IPS-20b (cell line): ENCODE measurements at regions not wholly inside any gene's neighbourhood (a gene's known extent, or its start where the extent isn't known, plus 50 kb on each side); places are given as distances from the start of the nearest gene placed in this dataset.

ENCODE experiments used
- H3K27ac ChIP-seq: one replicate; pipeline ENCODE4 v1.5.1; 2013; ENCODE audit warnings: low read length
- H3K27me3 ChIP-seq: 2 replicates; pipeline ENCODE4 v1.6.1; 2013; ENCODE audit warnings: mild to moderate bottlenecking, low read length, inconsistent platforms; ENCODE audit not compliant: insufficient read depth
- H3K36me3 ChIP-seq: 2 replicates; pipeline ENCODE4 v1.6.1; 2013; ENCODE audit warnings: low read depth, mild to moderate bottlenecking, inconsistent platforms, low read length, moderate library complexity; ENCODE audit not compliant: insufficient read depth
- H3K4me1 ChIP-seq: 2 replicates; pipeline ENCODE4 v1.6.1; 2013; ENCODE audit warnings: mild to moderate bottlenecking, control low read depth, inconsistent platforms, low read length, moderate library complexity; ENCODE audit not compliant: insufficient read depth
- H3K4me3 ChIP-seq: 2 replicates; pipeline ENCODE4 v1.5.1; 2013; ENCODE audit warnings: mild to moderate bottlenecking, low read length, inconsistent platforms
- H3K9ac ChIP-seq: 2 replicates; pipeline ENCODE4 v1.6.1; 2013; ENCODE audit warnings: low read depth, mild to moderate bottlenecking, inconsistent platforms, low read length, moderate library complexity
- H3K9me3 ChIP-seq: 2 replicates; pipeline ENCODE4 v1.6.1; 2013; ENCODE audit warnings: mild to moderate bottlenecking, low read depth, low read length, inconsistent platforms; ENCODE audit not compliant: insufficient read depth

GRCh38 chr20:48241482-48241881 lies 456.2 kb upstream of the SULF2 start:
- Histone ChIP-seq H3K4me3 (no peak overlapping the region), H3K4me1 (peaks cover 2% of the 10 kb centered on the region), H3K27ac (no peak overlapping the region), H3K9me3 (no peaks in the 10 kb centered on the region), H3K27me3 (no peaks in the 10 kb centered on the region), H3K36me3 (no peaks in the 10 kb centered on the region), H3K9ac (no peak overlapping the region)

DNA sequence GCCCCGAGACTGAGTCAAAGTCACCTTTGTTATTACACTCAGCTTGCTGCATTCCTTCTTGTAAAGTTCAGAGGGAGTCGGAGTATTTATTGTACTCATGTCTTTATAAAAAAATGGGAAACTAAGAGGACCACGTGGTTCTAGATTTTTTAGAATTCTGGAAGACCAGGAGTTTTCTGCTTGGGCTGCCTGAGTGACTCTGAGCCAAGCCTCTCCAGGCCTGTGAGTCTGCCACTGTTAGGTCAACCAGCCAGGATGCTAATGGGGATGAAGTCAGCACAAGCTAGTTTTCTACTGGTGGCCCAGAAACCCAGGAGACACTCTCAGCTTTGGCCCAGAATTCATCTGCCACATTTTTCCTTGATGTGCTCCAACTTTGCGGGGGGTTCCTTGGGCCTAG lies 453.5 kb upstream of the SULF2 start:
- no peaks in the 10 kb centered on the region for H3K27me3 ChIP-seq
- H3K9ac ChIP-seq, result no peak overlapping the region
- H3K27ac ChIP-seq, result no peak overlapping the region
- no peaks in the 10 kb centered on the region for H3K9me3 ChIP-seq
- no peak overlapping the region for H3K4me3 ChIP-seq
- peaks cover 8% of the 10 kb centered on the region for H3K4me1 ChIP-seq
- H3K36me3 ChIP-seq, result no peaks in the 10 kb centered on the region

GRCh38 chr20:48238326-48238725 lies 453.0 kb upstream of the SULF2 start:
- H3K27me3 ChIP-seq, result no peaks in the 10 kb centered on the region
- no peak overlapping the region for H3K4me3 ChIP-seq
- no peaks in the 10 kb centered on the region for H3K9me3 ChIP-seq
- peaks cover 8% of the 10 kb centered on the region for H3K4me1 ChIP-seq
- H3K27ac ChIP-seq, result no peak overlapping the region
- H3K9ac ChIP-seq, result no peak overlapping the region
- no peaks in the 10 kb centered on the region for H3K36me3 ChIP-seq

DNA sequence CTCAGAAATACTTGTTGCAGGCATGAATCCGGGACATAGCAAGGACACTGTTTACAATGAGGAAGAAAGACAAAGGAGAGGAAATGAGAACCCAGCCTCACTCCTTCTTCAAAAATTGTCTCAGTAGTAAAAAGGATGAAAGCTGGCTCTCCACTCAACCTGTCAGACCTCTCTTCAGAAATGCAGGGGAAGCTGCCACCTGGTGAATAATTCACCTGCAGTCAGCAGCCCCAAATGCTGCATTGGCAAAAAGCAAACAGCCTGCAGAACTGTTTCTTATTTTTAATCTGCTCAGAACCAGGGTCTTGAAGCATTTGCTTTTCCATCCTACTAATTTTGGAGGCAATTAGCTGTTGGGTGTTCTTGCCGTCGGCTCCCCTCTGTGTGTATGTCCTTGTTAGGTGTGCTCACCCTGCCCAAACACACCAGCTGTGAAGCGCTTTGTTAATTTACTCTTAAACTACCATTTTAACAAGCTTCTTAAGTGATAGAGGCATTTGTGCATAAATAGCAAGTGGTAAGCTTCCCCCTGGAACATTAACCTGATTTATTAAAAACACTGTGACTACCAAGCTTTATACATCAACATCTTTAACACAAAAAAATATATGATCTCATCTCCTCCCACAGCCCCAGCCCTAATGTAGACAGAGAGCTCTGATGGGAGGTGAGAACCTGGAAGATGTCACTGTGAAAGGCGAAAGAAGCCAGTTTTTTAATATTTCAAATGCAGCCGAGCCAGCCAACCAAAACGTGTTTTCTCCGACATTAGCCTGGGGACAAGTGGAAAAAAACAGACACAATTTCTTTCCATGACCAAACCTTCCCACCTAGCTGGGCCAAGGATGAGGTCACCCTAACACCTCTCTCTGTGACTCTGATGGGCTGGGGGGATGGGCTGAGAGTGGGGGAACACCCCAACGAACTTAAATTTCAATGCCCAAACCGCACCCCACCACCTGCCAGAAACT lies 451.0 kb upstream of the SULF2 start:
- no peak overlapping the region for H3K4me3 ChIP-seq
- no peak overlapping the region for H3K9ac ChIP-seq
- H3K27me3 ChIP-seq, result no peaks in the 10 kb centered on the region
- H3K27ac ChIP-seq, result no peak overlapping the region
- 0 out of 2 replicates have a peak, but pooled peaks cover under 1% of the 10 kb centered on the region for H3K9me3 ChIP-seq
- H3K36me3 ChIP-seq, result no peaks in the 10 kb centered on the region
- peaks cover 8% of the 10 kb centered on the region for H3K4me1 ChIP-seq

DNA sequence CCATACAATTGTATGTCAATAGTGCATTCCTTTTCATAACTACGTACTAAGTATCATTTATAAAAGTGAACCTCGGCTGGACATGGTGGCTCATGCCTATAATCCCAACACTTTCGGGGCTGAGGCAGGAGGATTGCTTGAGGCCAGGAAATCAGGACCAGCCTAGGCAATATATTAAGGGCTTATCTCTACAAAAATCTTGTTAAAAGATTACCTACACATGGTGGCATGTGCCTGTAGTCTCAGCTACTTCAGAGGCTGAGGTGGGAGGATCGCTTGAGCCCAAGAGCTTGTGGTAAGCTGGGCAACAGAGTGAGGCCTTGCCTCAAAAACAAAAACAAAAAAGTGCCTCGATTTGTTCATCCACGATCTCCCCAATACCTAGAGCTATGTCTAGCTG lies 449.7 kb upstream of the SULF2 start:
- Histone ChIP-seq H3K27me3 (no peaks in the 10 kb centered on the region), H3K4me3 (no peak overlapping the region), H3K36me3 (no peaks in the 10 kb centered on the region), H3K9ac (no peak overlapping the region), H3K27ac (no peak overlapping the region), H3K9me3 (0 out of 2 replicates have a peak, but pooled peaks cover 6% of the 10 kb centered on the region), H3K4me1 (peaks cover 8% of the 10 kb centered on the region)

DNA sequence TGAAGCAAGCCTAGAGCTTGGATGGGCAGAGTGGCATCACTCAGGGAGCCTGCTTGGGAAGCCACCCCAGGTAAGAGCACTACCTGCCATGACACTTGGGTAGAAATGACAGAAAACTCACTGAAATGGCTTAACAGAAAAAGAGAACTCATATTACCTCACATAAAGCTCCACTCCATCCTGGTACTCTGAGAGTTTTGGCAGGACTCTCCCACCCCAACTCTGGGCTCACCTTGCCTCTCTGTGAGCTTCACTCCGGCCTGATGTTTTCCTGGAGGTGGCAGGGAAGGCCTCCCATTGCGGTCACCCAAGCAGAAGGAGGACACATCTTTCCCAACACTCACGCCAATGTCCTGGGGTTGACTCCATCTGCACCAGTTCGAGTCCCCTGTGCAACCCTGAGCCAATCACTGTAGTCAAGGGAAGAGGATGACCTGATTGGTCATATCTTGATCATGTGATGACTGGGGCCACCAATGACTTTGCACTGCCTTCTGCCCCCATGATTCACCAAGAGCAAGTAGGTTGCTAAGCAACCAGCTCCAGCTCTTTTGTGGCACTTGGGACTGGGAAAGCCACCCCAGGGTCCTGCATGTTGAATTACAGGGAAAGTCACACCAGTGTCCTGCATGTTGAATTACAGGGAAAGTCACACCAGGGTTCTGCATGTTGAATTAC lies 446.1 kb upstream of the SULF2 start:
- Histone ChIP-seq H3K9ac (no peak overlapping the region), H3K4me1 (peaks cover 6% of the 10 kb centered on the region), H3K9me3 (0 out of 2 replicates have a peak, but pooled peaks cover 6% of the 10 kb centered on the region), H3K27me3 (no peaks in the 10 kb centered on the region), H3K4me3 (no peak overlapping the region), H3K27ac (no peak overlapping the region), H3K36me3 (no peaks in the 10 kb centered on the region)

- Histone ChIP-seq H3K27me3 (no peaks in the 10 kb centered on the region), H3K4me3 (no peak overlapping the region), H3K27ac (no peak overlapping the region), H3K9ac (no peak overlapping the region), H3K9me3 (0 out of 2 replicates have a peak, but pooled peaks cover 6% of the 10 kb centered on the region), H3K36me3 (no peaks in the 10 kb centered on the region), H3K4me1 (no peaks in the 10 kb centered on the region)
Measured at GRCh38 chr20:48230216-48230615, 444.9 kb upstream of the SULF2 start.

DNA sequence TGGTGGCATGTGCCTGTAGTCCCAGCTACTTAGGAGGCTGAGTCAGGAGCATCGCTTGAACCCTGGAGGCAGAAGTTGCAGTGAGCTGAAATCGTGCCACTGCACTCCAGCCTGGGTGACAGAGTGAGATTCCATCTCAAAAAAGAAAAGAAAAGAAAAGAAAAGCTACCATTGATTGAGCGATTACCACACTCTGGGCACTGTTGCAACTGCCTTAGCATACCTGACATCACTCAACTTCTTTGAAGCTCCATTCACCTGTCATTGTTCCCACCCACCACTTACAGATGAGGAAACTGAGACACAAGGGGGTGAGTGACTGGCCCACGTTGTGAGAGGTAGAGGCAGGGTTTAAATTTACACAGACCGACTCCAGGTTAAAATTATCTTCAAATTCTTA lies 442.1 kb upstream of the SULF2 start:
- Histone ChIP-seq H3K4me3 (no peak overlapping the region), H3K36me3 (no peaks in the 10 kb centered on the region), H3K27me3 (no peaks in the 10 kb centered on the region), H3K9me3 (0 out of 2 replicates have a peak, but pooled peaks cover 6% of the 10 kb centered on the region), H3K4me1 (no peaks in the 10 kb centered on the region), H3K27ac (no peak overlapping the region), H3K9ac (no peak overlapping the region)

DNA sequence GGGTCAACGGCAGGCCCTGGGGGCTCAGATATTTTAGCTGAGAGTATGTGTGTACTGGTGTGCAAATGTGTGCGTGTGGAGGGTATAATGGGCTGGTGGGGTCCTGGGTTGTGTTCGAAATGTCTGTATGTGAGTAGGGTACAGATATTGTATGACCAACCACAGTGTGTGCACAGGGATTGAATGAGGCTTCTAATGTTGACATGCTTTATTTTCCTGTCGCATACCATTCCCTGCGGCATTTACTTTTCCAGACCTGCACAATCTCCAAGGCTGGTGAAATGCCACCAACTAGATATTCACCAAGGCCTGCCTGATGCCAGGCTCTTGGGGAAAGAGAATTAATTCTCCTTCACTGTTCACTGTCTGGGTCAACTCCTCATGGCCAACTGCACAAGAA lies 441.4 kb upstream of the SULF2 start:
- Histone ChIP-seq H3K4me3 (no peak overlapping the region), H3K27me3 (no peaks in the 10 kb centered on the region), H3K9ac (no peak overlapping the region), H3K27ac (no peak overlapping the region), H3K36me3 (no peaks in the 10 kb centered on the region), H3K9me3 (0 out of 2 replicates have a peak, but pooled peaks cover 6% of the 10 kb centered on the region), H3K4me1 (no peaks in the 10 kb centered on the region)

- Histone ChIP-seq H3K27ac (no peak overlapping the region), H3K4me1 (no peaks in the 10 kb centered on the region), H3K36me3 (no peaks in the 10 kb centered on the region), H3K27me3 (no peaks in the 10 kb centered on the region), H3K9ac (no peak overlapping the region), H3K9me3 (no peaks in the 10 kb centered on the region), H3K4me3 (no peak overlapping the region)
Measured at GRCh38 chr20:48224533-48225050, 439.3 kb upstream of the SULF2 start.

- no peaks in the 10 kb centered on the region for H3K4me1 ChIP-seq
- no peak overlapping the region for H3K4me3 ChIP-seq
- no peak overlapping the region for H3K9ac ChIP-seq
- H3K9me3 ChIP-seq, result no peaks in the 10 kb centered on the region
- no peaks in the 10 kb centered on the region for H3K27me3 ChIP-seq
- no peak overlapping the region for H3K27ac ChIP-seq
- H3K36me3 ChIP-seq, result no peaks in the 10 kb centered on the region
Measured at GRCh38 chr20:48223715-48224114, 438.4 kb upstream of the SULF2 start.
